Left kidney (tissue), 1 donor: ENCODE measurements at regions not wholly inside any gene's neighbourhood (a gene's known extent, or its start where the extent isn't known, plus 50 kb on each side); places are given as distances from the start of the nearest gene placed in this dataset.

Experiments
- DNase-seq: peaks from one replicate; pipeline ENCODE4 v3.0.0-alpha.2; 2013

- DNase-seq, result no peak
Observed at GRCh38 chr10:62710182-62710581, 94.3 kb upstream of the ADO start.

- no peak for DNase-seq
Observed at GRCh38 chr10:62715383-62715782, 89.1 kb upstream of the ADO start.

- DNase-seq, result no peak
Observed at GRCh38 chr10:62718585-62718984, 85.9 kb upstream of the ADO start.

GRCh38 chr10:62719061-62719460 is 85.5 kb upstream of the ADO start:
- DNase-seq, result no peak

- DNase-seq, result no peak
Observed at GRCh38 chr10:62721687-62722086, 82.8 kb upstream of the ADO start.

GRCh38 chr10:62723375-62723774 is 81.1 kb upstream of the ADO start:
- DNase-seq, result no peak

- no peak for DNase-seq
Observed at GRCh38 chr10:62724465-62724864, 80.1 kb upstream of the ADO start.

- no peak for DNase-seq
Observed at GRCh38 chr10:62726142-62726541, 78.4 kb upstream of the ADO start.

GRCh38 chr10:62726638-62727037 is 77.9 kb upstream of the ADO start:
- no peak for DNase-seq

- DNase-seq, result no peak
Observed at GRCh38 chr10:62727934-62728333, 76.6 kb upstream of the ADO start.

GRCh38 chr10:62728479-62728878 is 76.0 kb upstream of the ADO start:
- DNase-seq, result no peak

- no peak for DNase-seq
Observed at GRCh38 chr10:62732841-62733653, 71.5 kb upstream of the ADO start.

GRCh38 chr10:62733654-62734293 is 70.7 kb upstream of the ADO start:
- no peak for DNase-seq

GRCh38 chr10:62734781-62735463 is 69.6 kb upstream of the ADO start:
- no peak for DNase-seq

GRCh38 chr10:62735464-62736167 is 68.9 kb upstream of the ADO start:
- no peak for DNase-seq

- no peak for DNase-seq
Observed at GRCh38 chr10:62736168-62736546, 68.4 kb upstream of the ADO start.

- no peak for DNase-seq
Observed at GRCh38 chr10:62738916-62739315, 65.6 kb upstream of the ADO start.

- no peak for DNase-seq
Observed at GRCh38 chr10:62740885-62741745, 63.4 kb upstream of the ADO start.

GRCh38 chr10:62741996-62742395 is 62.5 kb upstream of the ADO start:
- DNase-seq, result no peak

GRCh38 chr10:62742536-62743061 is 61.9 kb upstream of the ADO start:
- DNase-seq, result no peak

- no peak for DNase-seq
Observed at GRCh38 chr10:62744136-62744535, 60.4 kb upstream of the ADO start.
